DND-41 (cell line): ENCODE measurements at regions not wholly inside any gene's neighbourhood (a gene's known extent, or its start where the extent isn't known, plus 50 kb on each side); places are given as distances from the start of the nearest gene placed in this dataset.

Source experiments
- ATAC-seq: fragments of 200-7000 bp; cut with Tn5 transposase; 3 replicates; pipeline ENCODE4 v1.9.1; 2021; ENCODE audit warnings: low read depth; ENCODE audit not compliant: insufficient read depth
- DNase-seq: peaks from one replicate; pipeline ENCODE4 v3.0.0-alpha.2; 2020
- H2AFZ ChIP-seq: 2 replicates; pipeline ENCODE4 v1.6.0; 2012; ENCODE audit warnings: low read depth, low read length
- H3K27ac ChIP-seq: 2 replicates; pipeline ENCODE4 v1.5.1; 2012; ENCODE audit warnings: low read length, inconsistent platforms
- H3K27me3 ChIP-seq: fragments of 200-600 bp; sonication (generic); 2 replicates; pipeline ENCODE4 v1.6.0; 2012; ENCODE audit warnings: low read length, mild to moderate bottlenecking, inconsistent platforms; ENCODE audit not compliant: insufficient read depth, poor library complexity
- H3K36me3 ChIP-seq: 2 replicates; pipeline ENCODE4 v1.5.1; 2012; ENCODE audit warnings: low read length, inconsistent platforms; ENCODE audit not compliant: insufficient read depth
- H3K4me1 ChIP-seq: 2 replicates; pipeline ENCODE4 v1.5.1; 2012; ENCODE audit warnings: mild to moderate bottlenecking, low read length; ENCODE audit not compliant: insufficient read depth
- H3K4me2 ChIP-seq: 2 replicates; pipeline ENCODE4 v1.6.0; 2012; ENCODE audit warnings: mild to moderate bottlenecking, moderate library complexity, low read length, inconsistent platforms; ENCODE audit not compliant: insufficient read depth
- H3K4me3 ChIP-seq, 2 experiments: fragments of 200-600 bp in 1 of 2; shearing (Covaris generic) in 1 of 2; 2 replicates each; pipeline ENCODE4 v1.5.1; 2012 to 2016; ENCODE audit warnings: inconsistent platforms in 2 of 2, low read length in 2 of 2, mild to moderate bottlenecking in 2 of 2, low read depth in 1 of 2, moderate library complexity in 1 of 2
- H3K79me2 ChIP-seq: 2 replicates; pipeline ENCODE4 v1.6.0; 2012; ENCODE audit warnings: low read length, inconsistent platforms; ENCODE audit not compliant: insufficient read depth
- H3K9ac ChIP-seq: 2 replicates; pipeline ENCODE4 v1.6.0; 2012; ENCODE audit warnings: low read depth, mild to moderate bottlenecking, inconsistent platforms, low read length, moderate library complexity
- H3K9me3 ChIP-seq: 2 replicates; pipeline ENCODE4 v1.5.1; 2012; ENCODE audit warnings: low read length, moderate library complexity, mild to moderate bottlenecking, inconsistent platforms; ENCODE audit not compliant: insufficient read depth, severe bottlenecking
- H4K20me1 ChIP-seq: 2 replicates; pipeline ENCODE4 v1.6.0; 2012; ENCODE audit warnings: low read length; ENCODE audit not compliant: insufficient read depth
- CTCF ChIP-seq: IDR thresholded peaks from 2 replicates; pipeline ENCODE4 v1.5.1; 2012; ENCODE audit warnings: borderline replicate concordance, low read length, moderate library complexity, mild to moderate bottlenecking; ENCODE audit not compliant: poor library complexity, severe bottlenecking; ENCODE audit errors: extremely low read depth
- EZH2 ChIP-seq: IDR thresholded peaks from 3 replicates; pipeline ENCODE4 v1.6.1; 2012; ENCODE audit warnings: borderline replicate concordance, low read depth, mild to moderate bottlenecking, moderate library complexity, low read length, inconsistent platforms; ENCODE audit not compliant: severe bottlenecking

- H3K27me3 ChIP-seq, result no peaks in the 10 kb centered on the region
- H3K79me2 ChIP-seq, result no peaks in the 10 kb centered on the region
- no peak overlapping the region for H3K4me2 ChIP-seq
- H4K20me1 ChIP-seq, result no peaks in the 10 kb centered on the region
- no peak overlapping the region for H3K4me3 ChIP-seq
- H3K9me3 ChIP-seq, result no peaks in the 10 kb centered on the region
- H2AFZ ChIP-seq, result no peak overlapping the region
- no peaks in the 10 kb centered on the region for H3K4me1 ChIP-seq
- no peak overlapping the region for H3K9ac ChIP-seq
- ATAC-seq (no peak), DNase-seq (no peak)
- H3K36me3 ChIP-seq, result no peaks in the 10 kb centered on the region
- TF ChIP-seq EZH2, result no peak
- H3K27ac ChIP-seq, result no peak overlapping the region
These were observed 750.5 kb upstream of the TMEM132C start for GRCh38 chr12:127516467-127516866.

GRCh38 chr12:127519779-127520178, 747.2 kb upstream of the TMEM132C start:
- Histone ChIP-seq H3K79me2 (no peaks in the 10 kb centered on the region), H2AFZ (no peak overlapping the region), H4K20me1 (no peaks in the 10 kb centered on the region), H3K27me3 (no peaks in the 10 kb centered on the region), H3K4me2 (no peak overlapping the region), H3K4me3 (no peak overlapping the region), H3K36me3 (no peaks in the 10 kb centered on the region), H3K9ac (no peak overlapping the region), H3K9me3 (no peaks in the 10 kb centered on the region), H3K4me1 (no peaks in the 10 kb centered on the region), H3K27ac (no peak overlapping the region)
- TF ChIP-seq EZH2, result no peak
- no peak for TF ChIP-seq CTCF
- no peak for ATAC-seq
- DNase-seq, result no peak

- TF ChIP-seq CTCF (no peak), EZH2 (no peak)
- no peak for DNase-seq
- H3K9me3 ChIP-seq, result no peaks in the 10 kb centered on the region
These were observed 740.0 kb upstream of the TMEM132C start for GRCh38 chr12:127526925-127527324.

GRCh38 chr12:127528551-127528950, 738.4 kb upstream of the TMEM132C start:
- Histone ChIP-seq H3K9me3 (no peaks in the 10 kb centered on the region), H3K9ac (no peak overlapping the region), H3K79me2 (no peaks in the 10 kb centered on the region), H3K4me2 (no peak overlapping the region), H3K4me3 (no peak overlapping the region), H3K27me3 (no peaks in the 10 kb centered on the region), H2AFZ (no peak overlapping the region), H4K20me1 (no peaks in the 10 kb centered on the region), H3K36me3 (no peaks in the 10 kb centered on the region), H3K4me1 (no peaks in the 10 kb centered on the region), H3K27ac (no peak overlapping the region)
- DNase-seq (no peak), ATAC-seq (no peak)
- no peak for TF ChIP-seq CTCF
- no peak for TF ChIP-seq EZH2

More at GRCh38 chr12:127526925-127527324, 740.0 kb upstream of the TMEM132C start:
- Histone ChIP-seq H3K36me3 (no peaks in the 10 kb centered on the region), H3K27ac (no peak overlapping the region), H3K79me2 (no peaks in the 10 kb centered on the region), H3K27me3 (no peaks in the 10 kb centered on the region), H2AFZ (no peak overlapping the region), H3K9ac (no peak overlapping the region), H3K4me3 (no peak overlapping the region), H3K4me2 (no peak overlapping the region), H3K4me1 (no peaks in the 10 kb centered on the region), H4K20me1 (no peaks in the 10 kb centered on the region)
- ATAC-seq, result no peak
